Liver (tissue), 8 donors: ENCODE measurements at regions not wholly inside any gene's neighbourhood (a gene's known extent, or its start where the extent isn't known, plus 50 kb on each side); places are given as distances from the start of the nearest gene placed in this dataset.

Experiments
- DNase-seq: peaks from one replicate; pipeline ENCODE4 v3.0.0-alpha.2; 2017; ENCODE audit warnings: low spot score
- H3K27ac ChIP-seq, 2 donors: one replicate each; pipeline ENCODE4 v1.7.0; 2013; ENCODE audit warnings: inconsistent platforms in 2 of 2, low read length in 2 of 2, control low read depth in 1 of 2, low read depth in 1 of 2, mild to moderate bottlenecking in 1 of 2
- H3K27me3 ChIP-seq, 4 donors: one replicate each; pipeline versions ENCODE4 v1.6.1 to v1.7.0; 2013; ENCODE audit warnings: low read length in 3 of 4, inconsistent platforms in 1 of 4, mild to moderate bottlenecking in 1 of 4, moderate library complexity in 1 of 4; ENCODE audit not compliant: control insufficient read depth in 4 of 4, insufficient read depth in 4 of 4
- H3K36me3 ChIP-seq, 4 donors: one replicate each; pipeline versions ENCODE4 v1.6.1 to v1.7.0; 2013; ENCODE audit warnings: low read length in 3 of 4, mild to moderate bottlenecking in 3 of 4, low read depth in 1 of 4, moderate library complexity in 1 of 4; ENCODE audit not compliant: control insufficient read depth in 4 of 4, insufficient read depth in 3 of 4
- H3K4me1 ChIP-seq, 4 donors: one replicate each; pipeline versions ENCODE4 v1.6.1 to v1.7.0; 2013; ENCODE audit warnings: low read length in 3 of 4, mild to moderate bottlenecking in 3 of 4, moderate library complexity in 1 of 4; ENCODE audit not compliant: control insufficient read depth in 4 of 4, insufficient read depth in 4 of 4
- H3K4me3 ChIP-seq, 3 donors: one replicate each; pipeline versions ENCODE4 v1.6.1 to v1.7.0; 2013; ENCODE audit warnings: low read length in 3 of 3, control low read depth in 1 of 3, low read depth in 1 of 3, mild to moderate bottlenecking in 1 of 3
- H3K9ac ChIP-seq, 2 donors: one replicate each; pipeline ENCODE4 v1.7.0; 2013; ENCODE audit warnings: low read length in 2 of 2, mild to moderate bottlenecking in 2 of 2, moderate library complexity in 2 of 2, control low read depth in 1 of 2, low read depth in 1 of 2
- H3K9me3 ChIP-seq, 4 donors: one replicate each; pipeline versions ENCODE4 v1.6.1 to v1.7.0; 2013; ENCODE audit warnings: low read length in 3 of 4; ENCODE audit not compliant: control insufficient read depth in 4 of 4
- CTCF ChIP-seq: fragments of 150-350 bp; IDR thresholded peaks from 2 replicates; pipeline ENCODE4 v1.5.1; 2017; ENCODE audit warnings: improper control_type of control experiment, low read depth, low read length; ENCODE audit not compliant: missing input control
- EGR1 ChIP-seq, 2 donors: IDR thresholded peaks; 2 replicates each; pipeline ENCODE4 v1.6.1; 2016 to 2018; ENCODE audit warnings: antibody characterized with exemption in 2 of 2, low read depth in 2 of 2
- FOXA1 ChIP-seq: IDR thresholded peaks from 2 replicates; pipeline ENCODE4 v1.6.1; 2016; ENCODE audit warnings: antibody characterized with exemption
- FOXA2 ChIP-seq: IDR thresholded peaks from 2 replicates; pipeline ENCODE4 v1.6.1; 2016; ENCODE audit warnings: antibody characterized with exemption
- GABPA ChIP-seq, 2 donors: IDR thresholded peaks in 1 of 2; conservative IDR thresholded peaks in 1 of 2; 2 replicates each; pipeline ENCODE4 v1.6.1; 2016; ENCODE audit warnings: antibody characterized with exemption in 2 of 2, mild to moderate bottlenecking in 1 of 2, moderate library complexity in 1 of 2
- HNF4A ChIP-seq, 2 donors: conservative IDR thresholded peaks; 2 replicates each; pipeline ENCODE4 v1.6.1; 2016; ENCODE audit warnings: antibody characterized with exemption in 2 of 2, mild to moderate bottlenecking in 2 of 2
- HNF4G ChIP-seq: IDR thresholded peaks from 2 replicates; pipeline ENCODE4 v1.6.1; 2016; ENCODE audit warnings: antibody characterized with exemption
- RAD21 ChIP-seq, 2 donors: IDR thresholded peaks; 2 replicates each; pipeline ENCODE4 v1.6.1; 2016; ENCODE audit warnings: antibody characterized with exemption in 2 of 2, mild to moderate bottlenecking in 2 of 2
- REST ChIP-seq: IDR thresholded peaks from 2 replicates; pipeline ENCODE4 v1.6.1; 2016; ENCODE audit warnings: antibody characterized with exemption, mild to moderate bottlenecking
- RXRA ChIP-seq, 2 donors: IDR thresholded peaks; 2 replicates each; pipeline ENCODE4 v1.6.1; 2017 to 2018; ENCODE audit warnings: antibody characterized with exemption in 2 of 2, mild to moderate bottlenecking in 1 of 2
- SP1 ChIP-seq: IDR thresholded peaks from 2 replicates; pipeline ENCODE4 v1.6.1; 2018; ENCODE audit warnings: antibody characterized with exemption, mild to moderate bottlenecking
- TAF1 ChIP-seq: conservative IDR thresholded peaks from 2 replicates; pipeline ENCODE4 v1.6.1; 2016; ENCODE audit warnings: antibody characterized with exemption, mild to moderate bottlenecking
- YY1 ChIP-seq: IDR thresholded peaks from 2 replicates; pipeline ENCODE4 v1.6.1; 2016; ENCODE audit warnings: antibody characterized with exemption, mild to moderate bottlenecking
- ZBTB33 ChIP-seq: IDR thresholded peaks from 2 replicates; pipeline ENCODE4 v1.6.1; 2016; ENCODE audit warnings: antibody characterized with exemption
- WGBS: extraction: QIAGEN DNeasy Blood & Tissue Kit; methylation state at CpG from one replicate; pipeline ENCODE4 v1.1.7; 2013; 5-methylcytosine and 5-hydroxymethylcytosine counted together
- TF ChIP-seq, protein P1 (sequence below): IDR thresholded peaks from 2 replicates; pipeline ENCODE4 v1.6.1; 2016; ENCODE audit warnings: antibody characterized with exemption
- donor health status: healthy.
- donor health status: healthy.
- donor health status: healthy.
- donor health status: healthy.
- donor health status: healthy.

DNA sequence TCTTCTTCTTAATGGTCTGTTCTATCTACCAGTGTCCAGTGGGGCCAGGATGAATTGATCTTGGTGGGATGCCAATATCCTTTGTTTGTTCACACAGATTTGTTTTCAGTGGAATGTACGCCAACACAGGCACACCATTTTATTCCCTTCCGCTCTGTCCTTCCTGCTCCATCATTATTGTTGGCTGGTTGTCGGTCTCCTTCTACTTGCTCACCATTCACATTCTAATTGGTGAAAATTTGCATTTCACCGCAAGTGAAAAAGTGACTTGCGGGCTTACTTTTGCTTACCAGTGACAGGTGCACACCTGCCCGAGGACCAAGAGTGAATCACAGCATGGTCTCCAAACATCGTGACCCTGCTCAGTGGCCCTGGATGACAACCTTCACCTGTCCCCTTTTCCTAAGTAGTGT is 148.3 kb downstream of the NOC3L start:
- Histone ChIP-seq H3K9ac (no peak overlapping the region), H3K4me3 (no peak overlapping the region), H3K9me3 (no peaks in the 10 kb centered on the region), H3K27me3 (no peaks in the 10 kb centered on the region), H3K36me3 (no peaks in the 10 kb centered on the region), H3K4me1 (peaks cover 5 to 25% (median 19%) of the 10 kb centered on the region in 4 donors), H3K27ac (peak overlapping the region; percentile 15 to 75)
- peak; percentile 88 for TF ChIP-seq YY1
- TF ChIP-seq, protein P1, sequence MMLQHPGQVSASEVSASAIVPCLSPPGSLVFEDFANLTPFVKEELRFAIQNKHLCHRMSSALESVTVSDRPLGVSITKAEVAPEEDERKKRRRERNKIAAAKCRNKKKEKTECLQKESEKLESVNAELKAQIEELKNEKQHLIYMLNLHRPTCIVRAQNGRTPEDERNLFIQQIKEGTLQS: no peak
- peak; percentile 21 to 32 for TF ChIP-seq HNF4A (conservative IDR thresholded peaks at IDR 0.05)
- no peak for TF ChIP-seq REST
- peak in 1 of 2 donors; percentile 14 for TF ChIP-seq RAD21 (IDR thresholded peaks at IDR 0.05)
- no peak for TF ChIP-seq FOXA2
- peak; percentile 1 to 26 for TF ChIP-seq RXRA (IDR thresholded peaks at IDR 0.05)
- no peak for DNase-seq
- WGBS: 60% methylated on average over 7 of the region's 7 CpGs

DNA sequence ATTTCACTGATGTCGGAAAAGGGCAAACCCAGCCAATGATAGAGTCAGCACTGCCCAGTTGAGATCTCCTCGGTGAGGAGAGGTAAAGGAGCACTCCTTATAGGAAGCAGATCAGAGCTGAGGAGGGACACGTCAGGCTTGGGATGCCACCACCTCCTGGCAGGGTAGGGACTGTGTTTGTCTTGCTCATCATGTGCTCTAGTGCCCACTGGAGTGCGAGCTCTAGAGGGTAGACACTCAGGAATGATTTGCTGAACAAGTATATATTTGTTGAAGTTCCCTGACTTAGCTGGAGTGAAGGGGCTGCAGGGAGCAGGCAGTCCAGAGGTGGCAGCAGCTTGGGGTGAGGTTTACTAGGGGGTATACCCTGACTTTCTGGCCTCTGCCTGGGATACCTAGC is 146.5 kb downstream of the NOC3L start:
- no peaks in the 10 kb centered on the region for H3K9me3 ChIP-seq
- H3K27me3 ChIP-seq: no peaks in the 10 kb centered on the region
- H3K36me3 ChIP-seq: no peaks in the 10 kb centered on the region
- H3K27ac ChIP-seq: no peak overlapping the region
- no peak for DNase-seq
- no peak overlapping the region for H3K4me3 ChIP-seq
- WGBS: 92% methylated on average over 4 of the region's 4 CpGs
- no peak overlapping the region for H3K9ac ChIP-seq
- H3K4me1 ChIP-seq: peaks cover 5 to 25% (median 19%) of the 10 kb centered on the region in 4 donors
- TF ChIP-seq FOXA1: no peak
- no peak for TF ChIP-seq FOXA2

GRCh38 chr10:94217411-94217810 is 145.3 kb downstream of the NOC3L start:
- Histone ChIP-seq H3K27ac (no peak overlapping the region), H3K4me3 (no peak overlapping the region), H3K27me3 (no peaks in the 10 kb centered on the region), H3K9me3 (no peaks in the 10 kb centered on the region), H3K36me3 (no peaks in the 10 kb centered on the region), H3K4me1 (peaks cover 5 to 25% (median 19%) of the 10 kb centered on the region in 4 donors), H3K9ac (no peak overlapping the region)
- no peak for TF ChIP-seq HNF4G
- no peak for DNase-seq

DNA sequence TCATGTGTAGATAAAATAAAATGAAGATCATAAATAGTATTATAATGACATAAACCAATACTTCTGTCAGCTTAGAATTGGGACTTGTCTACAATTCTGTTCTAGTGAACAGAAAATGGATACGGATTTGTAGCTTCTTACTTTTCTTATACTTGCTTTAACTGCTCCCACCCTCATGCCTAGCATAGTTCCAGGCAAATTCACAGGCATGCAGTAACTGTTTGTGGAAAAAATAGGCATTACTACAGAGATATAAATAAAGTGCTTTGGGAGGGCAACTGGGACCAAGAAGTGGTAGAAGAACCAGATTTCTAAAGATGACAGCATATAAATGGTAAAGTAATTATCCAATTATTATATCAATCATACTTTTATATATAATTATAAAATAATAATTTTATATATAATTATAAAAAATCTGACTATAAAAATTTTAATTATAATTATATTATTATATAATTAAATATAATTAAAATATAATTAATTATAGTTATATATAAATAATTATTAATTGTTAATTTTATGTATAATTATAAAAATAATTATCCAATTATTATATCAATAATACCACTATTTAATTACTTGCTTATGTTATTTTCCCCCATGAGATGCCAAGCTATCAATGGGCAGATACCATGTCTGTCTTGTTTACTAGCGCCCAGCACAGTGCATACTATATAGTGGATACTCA is 144.1 kb downstream of the NOC3L start:
- WGBS: 94% methylated on average over 2 of the region's 2 CpGs
- Histone ChIP-seq H3K36me3 (no peaks in the 10 kb centered on the region), H3K9me3 (no peaks in the 10 kb centered on the region), H3K27ac (no peak overlapping the region), H3K9ac (no peak overlapping the region), H3K4me1 (peaks cover 5 to 13% (median 10%) of the 10 kb centered on the region in 4 donors), H3K4me3 (no peak overlapping the region), H3K27me3 (no peaks in the 10 kb centered on the region)
- DNase-seq: no peak
- TF ChIP-seq EGR1 (IDR thresholded peaks at IDR 0.05; ENCODE audit: low read depth in 2 of 2) (no peak), GABPA (IDR thresholded peaks at IDR 0.05 in 1 of 2, conservative IDR thresholded peaks at IDR 0.05 in 1 of 2) (no peak), RXRA (IDR thresholded peaks at IDR 0.05) (no peak), RAD21 (IDR thresholded peaks at IDR 0.05) (no peak), YY1 (no peak), TAF1 (no peak), ZBTB33 (no peak), SP1 (no peak), HNF4G (no peak), HNF4A (conservative IDR thresholded peaks at IDR 0.05) (no peak), CTCF (no peak)
- TF ChIP-seq, protein P1: no peak
